A549 (cell line): ENCODE measurements at regions not wholly inside any gene's neighbourhood (a gene's known extent, or its start where the extent isn't known, plus 50 kb on each side); places are given as distances from the start of the nearest gene placed in this dataset.

Source experiments
- ATAC-seq, 2 experiments: fragments of 200-7000 bp in 1 of 2; fragments of >200 bp in 1 of 2; cut with Nextera tagmentation in 1 of 2; cut with Tn5 transposase in 1 of 2; 3 replicates each; pipeline versions ENCODE4 v1.8.0 to v1.9.1; 2018 to 2020; ENCODE audit warnings: mild to moderate bottlenecking in 1 of 2, moderate library complexity in 1 of 2
- CTCF ChIA-PET: fragments of 300-600 bp; sonication (Branson Sonifier 250); formaldehyde crosslinking; extraction: SDS; loops from one replicate; lab custom pipeline; 2021; ENCODE audit warnings: antibody characterized with exemption, inconsistent platforms; lab: Yijun Ruan, JAX
- POLR2A ChIA-PET: fragments of 350-600 bp; formaldehyde crosslinking; extraction: SDS; loops from one replicate; lab custom pipeline; 2021; ENCODE audit warnings: antibody characterized with exemption, inconsistent platforms; lab: Yijun Ruan, JAX
- DNase-seq, 2 experiments: peaks; one replicate each; pipeline versions ENCODE4 v3.0.0 to v3.0.0-alpha.2; 2011 to 2016; ENCODE audit warnings: low read depth in 1 of 2, low spot score in 1 of 2
- FAIRE-seq: peaks from 2 replicates; lab custom pipeline; 2011; peaks lifted over from hg19 to GRCh38; lab: Jason Lieb, UNC
- H3K27ac ChIP-seq, 2 experiments: fragments of >200 bp; sonication (Bioruptor Twin); formaldehyde crosslinking; 3 replicates each; pipeline ENCODE4 v1.5.1; 2016 to 2017
- H3K4me1 ChIP-seq: fragments of >200 bp; sonication (Bioruptor Twin); formaldehyde crosslinking; 3 replicates; pipeline ENCODE4 v1.6.1; 2016
- H3K4me2 ChIP-seq: fragments of >200 bp; sonication (Bioruptor Twin); formaldehyde crosslinking; 3 replicates; pipeline ENCODE4 v1.6.1; 2016
- H3K4me3 ChIP-seq: fragments of >200 bp; sonication (Bioruptor Twin); formaldehyde crosslinking; 3 replicates; pipeline ENCODE4 v1.5.1; 2016
- H3K9me3 ChIP-seq: fragments of >200 bp; sonication (Bioruptor Twin); formaldehyde crosslinking; 3 replicates; pipeline ENCODE4 v1.6.1; 2016
- CHD2 ChIP-seq: fragments of 150-350 bp; IDR thresholded peaks from 2 replicates; pipeline ENCODE4 v1.6.1; 2014; ENCODE audit warnings: low read length; ENCODE audit not compliant: partially characterized antibody
- GATA3 ChIP-seq: IDR thresholded peaks from 2 replicates; pipeline ENCODE4 v1.6.1; 2012; ENCODE audit warnings: borderline replicate concordance
- HEYL ChIP-seq: fragments of 250-450 bp; sonication (Bioruptor Pico); IDR thresholded peaks from 2 replicates; pipeline ENCODE4 v1.8.0; 2021; ENCODE audit warnings: mild to moderate bottlenecking, moderate library complexity
- HOXA7 ChIP-seq: fragments of 250-450 bp; sonication (Bioruptor Pico); IDR thresholded peaks from 2 replicates; pipeline ENCODE4 v1.5.0; 2020; ENCODE audit warnings: mild to moderate bottlenecking, moderate library complexity
- JUNB ChIP-seq: fragments of >200 bp; sonication (Bioruptor Twin); formaldehyde crosslinking; IDR thresholded peaks from 2 replicates; pipeline ENCODE4 v1.6.1; 2016
- KDM5A ChIP-seq: fragments of 200-600 bp; sonication (generic); IDR thresholded peaks from 2 replicates; pipeline ENCODE4 v1.6.1; 2016; ENCODE audit warnings: antibody characterized with exemption, mild to moderate bottlenecking
- MAFK ChIP-seq: fragments of 450-650 bp; IDR thresholded peaks from 2 replicates; pipeline ENCODE4 v1.6.1; 2014; ENCODE audit not compliant: partially characterized antibody
- MYC ChIP-seq: IDR thresholded peaks from 2 replicates; pipeline ENCODE4 v1.6.1; 2012; ENCODE audit warnings: mild to moderate bottlenecking, inconsistent platforms, low read length, improper control_type of control experiment, borderline replicate concordance
- POLR2A ChIP-seq: IDR thresholded peaks from 2 replicates; pipeline ENCODE4 v1.6.1; 2012; ENCODE audit warnings: mild to moderate bottlenecking, low read length
- POLR2AphosphoS2 ChIP-seq: conservative IDR thresholded peaks from 2 replicates; pipeline ENCODE4 v1.6.1; 2012; ENCODE audit warnings: low read length, improper control_type of control experiment, inconsistent platforms
- RARB ChIP-seq: fragments of 250-450 bp; sonication (Bioruptor Pico); IDR thresholded peaks from 2 replicates; pipeline ENCODE4 v1.8.0; 2021; ENCODE audit warnings: mild to moderate bottlenecking, moderate library complexity
- RFX5 ChIP-seq: fragments of 450-650 bp; IDR thresholded peaks from 2 replicates; pipeline ENCODE4 v1.7.1; 2014; ENCODE audit warnings: antibody characterized with exemption, mild to moderate bottlenecking, moderate library complexity
- RNF2 ChIP-seq: fragments of 200-600 bp; sonication (generic); IDR thresholded peaks from 2 replicates; pipeline ENCODE4 v1.6.1; 2016; ENCODE audit warnings: low read depth, mild to moderate bottlenecking, antibody characterized with exemption, moderate library complexity, borderline replicate concordance
- SMC3 ChIP-seq: fragments of >200 bp; sonication (Bioruptor Twin); formaldehyde crosslinking; IDR thresholded peaks from 3 replicates; pipeline ENCODE4 v1.6.1; 2018; ENCODE audit warnings: inconsistent platforms
- TP53 ChIP-seq: fragments of 250-450 bp; sonication (Bioruptor Pico); IDR thresholded peaks from 2 replicates; pipeline ENCODE4 v1.5.0; 2021; ENCODE audit warnings: mild to moderate bottlenecking, moderate library complexity
- ZC3H11A ChIP-seq: fragments of 450-650 bp; IDR thresholded peaks from 2 replicates; pipeline ENCODE4 v1.6.1; 2014; ENCODE audit warnings: antibody characterized with exemption, mild to moderate bottlenecking
- ZFP36 ChIP-seq: fragments of 450-650 bp; IDR thresholded peaks from 2 replicates; pipeline ENCODE4 v1.6.1; 2014; ENCODE audit warnings: borderline replicate concordance; ENCODE audit not compliant: partially characterized antibody
- ZNF302 ChIP-seq: fragments of 250-450 bp; sonication (Bioruptor Pico); IDR thresholded peaks from 2 replicates; pipeline ENCODE4 v1.9.0; 2021; ENCODE audit warnings: inconsistent platforms, mild to moderate bottlenecking, moderate library complexity
- WGBS: methylation state at CpG from one replicate; pipeline ENCODE4 v1.1.6; 2017; ENCODE audit errors: missing lambda C conversion rate; 5-methylcytosine and 5-hydroxymethylcytosine counted together
- TF ChIP-seq, protein P1 (sequence below): fragments of 200-600 bp; sonication (generic); IDR thresholded peaks from 2 replicates; pipeline ENCODE4 v1.6.1; 2016; ENCODE audit warnings: antibody characterized with exemption, mild to moderate bottlenecking, moderate library complexity
- TF ChIP-seq, protein P2 (sequence below): IDR thresholded peaks from 2 replicates; pipeline ENCODE4 v1.6.1; 2012; ENCODE audit warnings: low read depth, borderline replicate concordance
- TF ChIP-seq, protein P3 (sequence below): IDR thresholded peaks from 2 replicates; pipeline ENCODE4 v1.6.1; 2012

DNA sequence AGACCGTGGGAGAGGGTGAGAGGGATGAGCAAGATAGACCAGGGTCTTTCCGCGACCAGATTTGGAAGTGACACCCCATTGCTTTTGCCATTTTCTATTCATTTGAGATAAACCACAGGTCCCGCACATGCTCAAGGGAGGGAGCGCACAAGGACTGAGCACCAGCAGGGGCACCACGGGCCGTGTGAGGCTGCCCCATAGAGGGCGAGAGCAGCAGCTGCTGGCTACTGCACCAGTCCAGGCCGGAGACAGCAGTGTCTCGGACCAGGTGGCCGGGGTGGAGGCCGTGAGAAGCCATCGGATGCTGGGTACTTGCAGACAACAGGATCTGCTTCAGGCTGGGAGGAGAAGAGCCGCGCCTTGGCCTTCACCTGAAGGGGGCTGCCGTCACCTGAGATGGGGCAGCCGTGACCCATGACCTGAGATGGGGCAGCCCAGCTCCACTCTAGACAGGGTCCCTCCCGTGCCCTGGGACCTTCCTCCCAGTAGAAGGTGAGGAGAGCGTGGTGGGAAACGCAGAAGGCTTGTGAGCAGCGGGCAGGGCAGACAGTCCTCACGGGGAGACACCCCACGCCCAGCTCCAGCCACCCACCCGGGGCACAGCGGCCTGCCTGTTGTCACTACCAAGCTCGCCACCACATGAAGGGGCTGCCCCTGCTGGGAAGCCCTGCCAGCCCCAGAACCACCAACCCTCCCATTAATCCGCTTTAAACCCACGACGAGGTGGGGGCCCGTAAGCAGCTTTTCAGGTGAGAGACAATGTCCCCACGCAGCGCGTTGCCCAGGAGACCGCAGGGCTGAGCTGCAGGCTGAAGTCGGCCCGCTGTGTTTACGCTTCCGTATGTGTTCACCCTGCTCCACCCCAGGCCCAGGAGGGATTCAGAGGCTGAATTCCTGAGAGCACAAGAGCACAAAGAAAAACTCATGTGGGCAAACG is 61.7 kb upstream of the FBRSL1 start:
- peak; percentile 65 to 70; a peak in 5 of 6 replicates for ATAC-seq
- H3K9me3 ChIP-seq = peaks cover 5% of the 10 kb centered on the region; the same call in 1 of the 3 replicates
- TF ChIP-seq RNF2 (no peak), GATA3 (no peak), KDM5A (no peak), ZNF302 (CRISPR knock-in tag) (no peak), ZFP36 (no peak), SMC3 (no peak)
- TF ChIP-seq, all 56 proteins: peak for 0
- Histone ChIP-seq H3K27ac (no peak overlapping the region), H3K4me2 (no peak overlapping the region), H3K4me3 (no peak overlapping the region), H3K4me1 (peaks cover 18% of the 10 kb centered on the region; the same call in 2 of the 3 replicates)
- DNase-seq (peak in 1 of 2 experiments; percentile 51), FAIRE-seq (no peak)
- WGBS = 91% methylated on average over 38 of the region's 39 CpGs
- CTCF ChIA-PET = interaction anchor here (0.7 to 5.9 kb wide), 9 partner anchors 9 to 274 kb away, joined by 3 to 70 read pairs (median 3); no protein-coding TSS in a partner anchor
- POLR2A ChIA-PET = no interaction called here

DNA sequence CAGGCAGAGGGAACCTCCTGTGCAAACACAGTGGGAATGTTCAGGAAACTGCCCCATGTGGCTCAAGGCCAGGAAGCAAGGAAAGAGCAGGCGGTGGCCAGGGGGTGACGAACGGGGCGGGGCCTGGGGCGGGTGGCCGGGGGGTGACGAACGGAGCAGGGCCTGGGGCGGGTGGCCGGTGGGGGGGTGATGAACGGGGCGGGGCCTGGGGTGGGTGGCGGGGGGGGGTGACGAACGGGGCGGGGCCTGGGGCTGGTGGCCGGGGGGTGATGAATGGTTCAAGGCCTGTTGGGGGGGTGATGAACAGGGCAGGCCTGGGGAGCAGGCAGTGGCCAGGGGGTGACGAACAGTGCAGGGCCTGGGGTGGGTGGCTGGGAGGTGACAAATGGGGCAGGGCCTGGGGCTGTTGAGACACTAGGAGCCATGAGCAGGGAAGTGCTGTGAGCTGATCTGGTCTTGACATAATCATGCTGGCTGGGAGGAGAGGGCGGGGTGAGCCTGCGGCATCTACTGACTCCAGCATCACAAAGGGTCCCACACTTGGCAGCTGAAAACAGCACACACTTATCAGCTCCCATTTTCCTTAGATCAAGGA is 62.7 kb upstream of the FBRSL1 start:
- POLR2A ChIA-PET = no interaction called here
- Histone ChIP-seq H3K4me1 (peaks cover 18% of the 10 kb centered on the region; the same call in 2 of the 3 replicates), H3K27ac (no peak overlapping the region), H3K4me3 (no peak overlapping the region), H3K9me3 (peaks cover 5% of the 10 kb centered on the region; the same call in 1 of the 3 replicates)
- FAIRE-seq = no peak
- ATAC-seq = no peak
- DNase-seq = peak in 1 of 2 experiments; percentile 53
- WGBS = 70% methylated on average over 4 of the region's 20 CpGs
- TF ChIP-seq HEYL (CRISPR knock-in tag) (no peak), POLR2AphosphoS2 (no peak), KDM5A (no peak), MYC (no peak)
- TF ChIP-seq, protein P1, sequence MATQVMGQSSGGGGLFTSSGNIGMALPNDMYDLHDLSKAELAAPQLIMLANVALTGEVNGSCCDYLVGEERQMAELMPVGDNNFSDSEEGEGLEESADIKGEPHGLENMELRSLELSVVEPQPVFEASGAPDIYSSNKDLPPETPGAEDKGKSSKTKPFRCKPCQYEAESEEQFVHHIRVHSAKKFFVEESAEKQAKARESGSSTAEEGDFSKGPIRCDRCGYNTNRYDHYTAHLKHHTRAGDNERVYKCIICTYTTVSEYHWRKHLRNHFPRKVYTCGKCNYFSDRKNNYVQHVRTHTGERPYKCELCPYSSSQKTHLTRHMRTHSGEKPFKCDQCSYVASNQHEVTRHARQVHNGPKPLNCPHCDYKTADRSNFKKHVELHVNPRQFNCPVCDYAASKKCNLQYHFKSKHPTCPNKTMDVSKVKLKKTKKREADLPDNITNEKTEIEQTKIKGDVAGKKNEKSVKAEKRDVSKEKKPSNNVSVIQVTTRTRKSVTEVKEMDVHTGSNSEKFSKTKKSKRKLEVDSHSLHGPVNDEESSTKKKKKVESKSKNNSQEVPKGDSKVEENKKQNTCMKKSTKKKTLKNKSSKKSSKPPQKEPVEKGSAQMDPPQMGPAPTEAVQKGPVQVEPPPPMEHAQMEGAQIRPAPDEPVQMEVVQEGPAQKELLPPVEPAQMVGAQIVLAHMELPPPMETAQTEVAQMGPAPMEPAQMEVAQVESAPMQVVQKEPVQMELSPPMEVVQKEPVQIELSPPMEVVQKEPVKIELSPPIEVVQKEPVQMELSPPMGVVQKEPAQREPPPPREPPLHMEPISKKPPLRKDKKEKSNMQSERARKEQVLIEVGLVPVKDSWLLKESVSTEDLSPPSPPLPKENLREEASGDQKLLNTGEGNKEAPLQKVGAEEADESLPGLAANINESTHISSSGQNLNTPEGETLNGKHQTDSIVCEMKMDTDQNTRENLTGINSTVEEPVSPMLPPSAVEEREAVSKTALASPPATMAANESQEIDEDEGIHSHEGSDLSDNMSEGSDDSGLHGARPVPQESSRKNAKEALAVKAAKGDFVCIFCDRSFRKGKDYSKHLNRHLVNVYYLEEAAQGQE = no peak
- TF ChIP-seq, all 56 proteins: peak for 0
- H3K4me2 ChIP-seq = peak overlapping the region; percentile 29
- CTCF ChIA-PET = interaction anchor here (1.0 to 5.9 kb wide), 7 partner anchors 11 to 273 kb away, joined by 3 to 70 read pairs (median 3); no protein-coding TSS in a partner anchor

DNA sequence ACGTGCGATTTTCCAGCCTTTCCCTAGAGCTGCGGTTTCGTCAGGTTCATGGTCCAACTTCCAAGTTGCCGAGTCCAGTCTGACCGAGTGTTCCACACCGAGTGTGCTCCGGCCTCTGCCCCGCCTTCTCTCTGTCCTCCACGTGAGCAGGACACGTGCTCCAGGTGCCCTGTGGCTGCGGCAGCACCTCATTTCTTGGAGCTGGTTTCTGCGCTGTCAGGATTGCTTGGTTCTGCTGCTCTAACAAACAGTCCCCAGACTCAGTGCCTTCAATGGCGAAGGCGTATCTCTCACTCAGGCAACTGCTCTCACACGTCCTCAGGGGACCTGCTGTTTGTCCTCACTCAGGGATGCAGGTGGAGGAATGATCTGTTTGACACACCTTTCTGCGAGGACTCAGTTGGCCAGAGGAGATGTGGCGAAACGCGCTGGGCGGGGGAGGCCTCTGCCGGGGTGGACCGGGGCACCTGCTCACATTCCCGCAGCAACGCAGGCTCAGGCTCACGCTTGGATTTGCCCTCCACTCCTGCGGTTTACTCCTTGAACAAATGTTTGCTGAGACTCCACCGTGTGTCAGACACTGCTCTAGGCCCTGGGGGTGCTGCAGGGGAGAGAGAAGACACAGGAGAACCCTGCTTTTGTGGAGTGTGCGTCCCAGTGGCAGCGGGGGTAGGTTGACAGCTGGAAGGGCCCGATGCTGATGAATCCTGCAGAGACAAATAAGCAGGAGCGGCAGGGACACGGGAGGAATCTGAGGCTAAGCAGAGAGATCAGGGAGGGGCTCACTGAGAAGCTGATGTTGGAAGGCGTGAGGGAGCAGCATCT is 63.4 kb upstream of the FBRSL1 start:
- FAIRE-seq (no peak), DNase-seq (no peak), ATAC-seq (no peak)
- Histone ChIP-seq H3K4me3 (no peak overlapping the region), H3K9me3 (peaks cover 5% of the 10 kb centered on the region; the same call in 1 of the 3 replicates), H3K4me2 (peak overlapping the region; percentile 29), H3K4me1 (peaks cover 18% of the 10 kb centered on the region; the same call in 2 of the 3 replicates), H3K27ac (no peak overlapping the region)
- WGBS = 67% methylated on average over 34 of the region's 34 CpGs
- TF ChIP-seq ZC3H11A (no peak), CHD2 (no peak), MAFK (no peak), POLR2A (no peak), ZFP36 (no peak), RARB (CRISPR knock-in tag) (no peak), TP53 (CRISPR knock-in tag) (no peak), RFX5 (no peak), HOXA7 (CRISPR knock-in tag) (no peak), JUNB (no peak)
- TF ChIP-seq, protein P2, sequence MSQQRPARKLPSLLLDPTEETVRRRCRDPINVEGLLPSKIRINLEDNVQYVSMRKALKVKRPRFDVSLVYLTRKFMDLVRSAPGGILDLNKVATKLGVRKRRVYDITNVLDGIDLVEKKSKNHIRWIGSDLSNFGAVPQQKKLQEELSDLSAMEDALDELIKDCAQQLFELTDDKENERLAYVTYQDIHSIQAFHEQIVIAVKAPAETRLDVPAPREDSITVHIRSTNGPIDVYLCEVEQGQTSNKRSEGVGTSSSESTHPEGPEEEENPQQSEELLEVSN = no peak
- TF ChIP-seq, protein P3, sequence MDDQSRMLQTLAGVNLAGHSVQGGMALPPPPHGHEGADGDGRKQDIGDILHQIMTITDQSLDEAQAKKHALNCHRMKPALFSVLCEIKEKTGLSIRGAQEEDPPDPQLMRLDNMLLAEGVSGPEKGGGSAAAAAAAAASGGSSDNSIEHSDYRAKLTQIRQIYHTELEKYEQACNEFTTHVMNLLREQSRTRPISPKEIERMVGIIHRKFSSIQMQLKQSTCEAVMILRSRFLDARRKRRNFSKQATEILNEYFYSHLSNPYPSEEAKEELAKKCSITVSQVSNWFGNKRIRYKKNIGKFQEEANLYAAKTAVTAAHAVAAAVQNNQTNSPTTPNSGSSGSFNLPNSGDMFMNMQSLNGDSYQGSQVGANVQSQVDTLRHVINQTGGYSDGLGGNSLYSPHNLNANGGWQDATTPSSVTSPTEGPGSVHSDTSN = no peak
- CTCF ChIA-PET = interaction anchor here (0.9 to 5.9 kb wide), 4 partner anchors 11 to 273 kb away, joined by 3 to 70 read pairs (median 4); no protein-coding TSS in a partner anchor
- POLR2A ChIA-PET = no interaction called here
